Activated CD8-positive, alpha-beta T cell treated with anti-CD3 and anti-CD28 coated beads for 36 hours (primary cell): ENCODE measurements at regions not wholly inside any gene's neighbourhood (a gene's known extent, or its start where the extent isn't known, plus 50 kb on each side); places are given as distances from the start of the nearest gene placed in this dataset.
"Not testable (repeated sequence)": the region's sequence is repeated elsewhere in the genome, so short reads cannot be mapped to it uniquely, and the experiment has no call there.

Source experiments
- ATAC-seq: fragments of 200-7000 bp; cut with Tn5 transposase; one replicate; pipeline ENCODE4 v1.10.0; 2021; ENCODE audit warnings: mild to moderate bottlenecking, moderate library complexity
- CTCF ChIA-PET: fragments of 350-600 bp; sonication (Branson Sonifier 250); formaldehyde crosslinking; loops from one replicate; lab custom pipeline; 2021; ENCODE audit warnings: antibody characterized with exemption; lab: Charles Lee
- POLR2A ChIA-PET: fragments of 350-600 bp; sonication (Branson Sonifier 250); formaldehyde crosslinking; loops from one replicate; lab custom pipeline; 2021; ENCODE audit warnings: antibody characterized with exemption; lab: Charles Lee
- DNase-seq: peaks from one replicate; pipeline ENCODE4 v3.0.0-alpha.2; 2020
- H3K27ac Mint-ChIP-seq: one replicate; pipeline ENCODE4 v1.8.0; 2021; ENCODE audit warnings: mild to moderate bottlenecking, mixed read lengths
- H3K27me3 Mint-ChIP-seq: one replicate; pipeline ENCODE4 v1.8.0; 2021; ENCODE audit warnings: mixed read lengths
- H3K36me3 Mint-ChIP-seq: one replicate; pipeline ENCODE4 v1.8.0; 2021; ENCODE audit warnings: low read depth, mixed read lengths
- H3K4me1 Mint-ChIP-seq: one replicate; pipeline ENCODE4 v1.8.0; 2021; ENCODE audit warnings: low read depth, mixed read lengths
- H3K4me3 Mint-ChIP-seq: one replicate; pipeline ENCODE4 v1.8.0; 2021; ENCODE audit warnings: mild to moderate bottlenecking, moderate library complexity, mixed read lengths
- H3K9me3 Mint-ChIP-seq: one replicate; pipeline ENCODE4 v1.8.0; 2021; ENCODE audit warnings: mixed read lengths
- intact Hi-C: fragments of 100-400 bp; cut with micrococcal nuclease; formaldehyde crosslinking; loops from one replicate; pipeline ENCODE4 v1.10.0; 2022
- TF ChIP-seq, protein P1 (sequence below): fragments of 200-600 bp; IDR thresholded peaks from one replicate; pipeline ENCODE4 v1.8.0; 2022; ENCODE audit warnings: antibody characterized with exemption, mild to moderate bottlenecking

DNA sequence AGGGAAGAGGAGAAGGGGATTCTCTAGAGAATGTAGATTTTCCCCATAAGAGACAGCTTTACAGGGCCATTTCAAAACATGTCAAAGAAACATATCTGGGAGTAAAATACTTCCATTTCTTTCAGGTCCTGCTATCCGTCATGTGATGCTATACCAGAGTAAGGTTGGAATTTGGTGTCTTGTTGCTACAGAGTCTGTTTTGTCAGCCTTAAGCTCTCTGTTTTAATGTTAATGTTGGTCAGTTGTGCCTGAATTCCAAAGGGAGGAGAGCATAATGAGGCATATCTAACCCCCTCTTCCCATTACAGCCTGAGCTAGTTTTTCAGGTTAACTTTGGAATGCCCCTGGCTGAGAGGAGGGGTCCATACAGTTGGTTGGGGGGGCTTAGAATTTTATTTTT is 94.7 kb upstream of the CCDC71L start:
- H3K4me3 Mint-ChIP-seq: no peak overlapping the region
- H3K4me1 Mint-ChIP-seq: peaks cover 8% of the 10 kb centered on the region
- TF ChIP-seq, protein P1, sequence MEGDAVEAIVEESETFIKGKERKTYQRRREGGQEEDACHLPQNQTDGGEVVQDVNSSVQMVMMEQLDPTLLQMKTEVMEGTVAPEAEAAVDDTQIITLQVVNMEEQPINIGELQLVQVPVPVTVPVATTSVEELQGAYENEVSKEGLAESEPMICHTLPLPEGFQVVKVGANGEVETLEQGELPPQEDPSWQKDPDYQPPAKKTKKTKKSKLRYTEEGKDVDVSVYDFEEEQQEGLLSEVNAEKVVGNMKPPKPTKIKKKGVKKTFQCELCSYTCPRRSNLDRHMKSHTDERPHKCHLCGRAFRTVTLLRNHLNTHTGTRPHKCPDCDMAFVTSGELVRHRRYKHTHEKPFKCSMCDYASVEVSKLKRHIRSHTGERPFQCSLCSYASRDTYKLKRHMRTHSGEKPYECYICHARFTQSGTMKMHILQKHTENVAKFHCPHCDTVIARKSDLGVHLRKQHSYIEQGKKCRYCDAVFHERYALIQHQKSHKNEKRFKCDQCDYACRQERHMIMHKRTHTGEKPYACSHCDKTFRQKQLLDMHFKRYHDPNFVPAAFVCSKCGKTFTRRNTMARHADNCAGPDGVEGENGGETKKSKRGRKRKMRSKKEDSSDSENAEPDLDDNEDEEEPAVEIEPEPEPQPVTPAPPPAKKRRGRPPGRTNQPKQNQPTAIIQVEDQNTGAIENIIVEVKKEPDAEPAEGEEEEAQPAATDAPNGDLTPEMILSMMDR: no peak
- intact Hi-C loops: no loop called here
- POLR2A ChIA-PET: interaction anchor here (0.9 to 1.1 kb wide), 2 partner anchors 10 to 47 kb away, joined by 3 to 4 read pairs; no protein-coding TSS in a partner anchor
- no peaks in the 10 kb centered on the region for H3K27me3 Mint-ChIP-seq
- DNase-seq (no peak), ATAC-seq (no peak)
- peaks cover 16% of the 10 kb centered on the region for H3K9me3 Mint-ChIP-seq
- no peak overlapping the region for H3K27ac Mint-ChIP-seq
- H3K36me3 Mint-ChIP-seq: no peaks in the 10 kb centered on the region
- CTCF ChIA-PET: interaction anchor here (1.0 kb wide), 1 partner anchor 19 kb away, joined by 4 read pairs; no protein-coding TSS in a partner anchor

DNA sequence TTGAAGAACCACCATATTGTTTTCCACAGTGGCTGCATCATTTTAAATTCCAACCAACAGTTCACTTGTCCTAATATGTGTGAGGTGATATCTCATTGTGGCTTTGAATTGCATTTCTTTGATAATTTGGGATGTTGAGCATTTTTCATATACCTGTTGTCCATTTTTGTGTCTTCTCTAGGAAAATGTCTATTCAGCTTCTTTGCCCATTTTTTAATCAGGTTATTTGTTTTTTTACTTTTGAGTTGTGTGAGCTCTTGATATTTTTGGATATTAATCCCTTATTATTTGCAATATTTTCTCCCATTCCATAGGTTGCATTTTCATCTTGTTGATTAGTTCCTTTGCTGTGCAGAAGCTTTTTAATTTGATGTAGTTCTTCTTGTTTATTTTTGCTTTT is 95.1 kb upstream of the CCDC71L start:
- peaks cover 8% of the 10 kb centered on the region for H3K4me1 Mint-ChIP-seq

DNA sequence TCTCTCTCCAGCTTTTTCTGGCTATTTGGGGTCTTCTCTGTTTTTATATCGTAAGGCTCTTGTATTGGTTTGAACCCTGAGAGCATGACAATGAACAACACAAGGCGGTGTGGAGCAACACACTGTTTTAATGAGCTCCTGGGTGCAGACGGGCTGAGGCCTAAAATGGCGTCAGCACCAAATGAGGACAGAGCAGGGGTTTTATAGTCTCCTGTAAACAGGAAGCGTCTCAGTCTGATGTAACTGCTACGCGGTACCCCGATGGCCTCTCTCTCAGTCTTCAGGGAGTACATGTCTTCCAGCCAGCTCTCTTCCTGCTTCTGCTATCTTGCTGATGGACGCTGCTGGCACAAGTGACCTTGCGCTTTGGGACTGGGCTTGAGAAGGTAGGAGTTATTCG is 95.9 kb upstream of the CCDC71L start:
- ChIA-PET CTCF (interaction anchor here (1.0 to 1.7 kb wide), 2 partner anchors 10 to 20 kb away, joined by 4 to 5 read pairs; no protein-coding TSS in a partner anchor), POLR2A (no interaction called here)
- no peak for ATAC-seq
- TF ChIP-seq, protein P1: no peak
- Mint-ChIP-seq H3K27ac (no peak overlapping the region), H3K4me3 (no peak overlapping the region), H3K27me3 (no peaks in the 10 kb centered on the region), H3K4me1 (peaks cover 8% of the 10 kb centered on the region), H3K36me3 (no peaks in the 10 kb centered on the region), H3K9me3 (peaks cover 16% of the 10 kb centered on the region)
- DNase-seq: no peak
- intact Hi-C loops: no loop called here

More for the DNA sequence above, 95.1 kb upstream of the CCDC71L start:
- no peaks in the 10 kb centered on the region for H3K36me3 Mint-ChIP-seq
- intact Hi-C loops: no loop called here
- H3K27ac Mint-ChIP-seq: no peak overlapping the region
- H3K27me3 Mint-ChIP-seq: no peaks in the 10 kb centered on the region
- TF ChIP-seq, protein P1: no peak
- CTCF ChIA-PET: interaction anchor here (1.0 kb wide), 1 partner anchor 19 kb away, joined by 4 read pairs; no protein-coding TSS in a partner anchor
- peaks cover 16% of the 10 kb centered on the region for H3K9me3 Mint-ChIP-seq
- DNase-seq (no peak), ATAC-seq (no peak)
- H3K4me3 Mint-ChIP-seq: no peak overlapping the region
- POLR2A ChIA-PET: interaction anchor here (0.9 kb wide), 1 partner anchor 47 kb away, joined by 3 read pairs; no protein-coding TSS in a partner anchor

DNA sequence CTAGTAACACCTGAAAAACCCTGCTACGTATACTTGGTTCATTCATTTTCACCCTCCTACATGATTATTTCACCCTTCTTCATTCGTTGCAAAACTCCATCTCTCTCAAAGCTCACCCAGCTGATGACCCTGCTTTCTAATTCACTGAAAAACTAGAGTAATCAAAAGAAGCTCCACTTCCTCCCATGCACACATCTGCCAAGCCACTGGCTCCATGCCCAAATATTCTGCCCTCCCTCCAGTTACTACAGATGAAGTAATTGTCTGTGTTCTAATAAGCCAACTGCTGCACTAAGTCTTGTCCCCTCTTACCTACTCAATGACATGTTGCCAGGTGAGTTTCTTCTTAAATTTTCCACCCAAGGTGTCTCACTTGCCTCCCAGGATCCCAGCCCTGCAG is 96.9 kb upstream of the CCDC71L start:
- no peaks in the 10 kb centered on the region for H3K36me3 Mint-ChIP-seq
- ATAC-seq (no peak), DNase-seq (no peak)
- intact Hi-C loops: no loop called here
- TF ChIP-seq, protein P1: no peak
- POLR2A ChIA-PET: no interaction called here
- H3K4me1 Mint-ChIP-seq: peaks cover 3% of the 10 kb centered on the region
- CTCF ChIA-PET: interaction anchor here (1.2 to 1.7 kb wide), 2 partner anchors 9 to 215 kb away, joined by 3 to 5 read pairs; no protein-coding TSS in a partner anchor
- H3K4me3 Mint-ChIP-seq: no peak overlapping the region
- H3K9me3 Mint-ChIP-seq: peaks cover 16% of the 10 kb centered on the region
- H3K27ac Mint-ChIP-seq: no peak overlapping the region
- H3K27me3 Mint-ChIP-seq: no peaks in the 10 kb centered on the region

DNA sequence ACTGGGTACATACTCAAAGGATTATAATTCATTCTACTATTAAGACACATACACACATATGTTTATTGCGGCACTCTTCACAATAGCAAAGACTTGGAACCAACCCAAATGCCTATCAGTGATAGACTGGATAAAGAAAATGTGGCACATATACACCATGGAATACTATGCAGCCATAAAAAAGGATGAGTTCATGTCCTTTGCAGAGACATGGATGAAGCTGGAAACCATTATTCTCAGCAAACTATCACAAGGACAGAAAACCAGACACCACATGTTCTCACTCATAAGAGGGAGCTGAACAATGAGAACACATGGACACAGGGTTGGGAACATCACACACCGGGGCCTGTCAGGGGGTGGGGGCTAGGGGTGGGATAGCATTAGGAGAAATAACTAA is 101.9 kb upstream of the CCDC71L start:
- CTCF ChIA-PET, H3K36me3 Mint-ChIP-seq, H3K4me3 Mint-ChIP-seq, POLR2A ChIA-PET, DNase-seq, H3K27ac Mint-ChIP-seq, H3K27me3 Mint-ChIP-seq, intact Hi-C loops, ATAC-seq, H3K9me3 Mint-ChIP-seq: not testable (repeated sequence)
- peaks cover 19% of the 10 kb centered on the region for H3K4me1 Mint-ChIP-seq
